HCEC 1CT (cell line): ENCODE measurements at regions not wholly inside any gene's neighbourhood (a gene's known extent, or its start where the extent isn't known, plus 50 kb on each side); places are given as distances from the start of the nearest gene placed in this dataset.

Experiments used
- DNase-seq: peaks from one replicate; pipeline ENCODE4 v3.0.0-alpha.2; 2017

- no peak for DNase-seq
These were observed 245.5 kb upstream of the NRP1 start for GRCh38 chr10:33579996-33580395.

GRCh38 chr10:33573606-33574005, 239.1 kb upstream of the NRP1 start:
- DNase-seq: no peak

GRCh38 chr10:33571616-33572015, 237.1 kb upstream of the NRP1 start:
- DNase-seq: peak; percentile 3

GRCh38 chr10:33570495-33570894, 236.0 kb upstream of the NRP1 start:
- no peak for DNase-seq

GRCh38 chr10:33569702-33570101, 235.2 kb upstream of the NRP1 start:
- DNase-seq: no peak

- DNase-seq: no peak
These were observed 232.0 kb upstream of the NRP1 start for GRCh38 chr10:33566426-33566825.

GRCh38 chr10:33566001-33566400, 231.5 kb upstream of the NRP1 start:
- DNase-seq: no peak

- no peak for DNase-seq
These were observed 230.8 kb upstream of the NRP1 start for GRCh38 chr10:33565231-33565630.

- peak; percentile 79 for DNase-seq
These were observed 224.6 kb upstream of the NRP1 start for GRCh38 chr10:33559105-33559504.

GRCh38 chr10:33557313-33557712, 222.8 kb upstream of the NRP1 start:
- no peak for DNase-seq

- no peak for DNase-seq
These were observed 222.2 kb upstream of the NRP1 start for GRCh38 chr10:33556620-33557019.

- DNase-seq: no peak
These were observed 221.6 kb upstream of the NRP1 start for GRCh38 chr10:33556103-33556502.

GRCh38 chr10:33553748-33554571, 219.5 kb upstream of the NRP1 start:
- no peak for DNase-seq

- DNase-seq: no peak
These were observed 217.8 kb upstream of the NRP1 start for GRCh38 chr10:33552290-33552689.

- DNase-seq: no peak
These were observed 216.3 kb upstream of the NRP1 start for GRCh38 chr10:33550811-33551210.

GRCh38 chr10:33547976-33548375, 213.5 kb upstream of the NRP1 start:
- no peak for DNase-seq

GRCh38 chr10:33546031-33546430, 211.6 kb upstream of the NRP1 start:
- no peak for DNase-seq

GRCh38 chr10:33542752-33543505, 208.5 kb upstream of the NRP1 start:
- peak; percentile 49 for DNase-seq

- DNase-seq: no peak
These were observed 204.6 kb upstream of the NRP1 start for GRCh38 chr10:33539116-33539515.

GRCh38 chr10:33537066-33537465, 202.6 kb upstream of the NRP1 start:
- peak; percentile 24 for DNase-seq

- no peak for DNase-seq
These were observed 202.0 kb upstream of the NRP1 start for GRCh38 chr10:33536508-33536907.

GRCh38 chr10:33535866-33536265, 201.4 kb upstream of the NRP1 start:
- no peak for DNase-seq

GRCh38 chr10:33534416-33534815, 199.9 kb upstream of the NRP1 start:
- no peak for DNase-seq

GRCh38 chr10:33533612-33534011, 199.1 kb upstream of the NRP1 start:
- DNase-seq: no peak
